ENCODE measurements at regions not wholly inside any gene's neighbourhood (a gene's known extent, or its start where the extent isn't known, plus 50 kb on each side); places are given as distances from the start of the nearest gene placed in this dataset.

DNA sequence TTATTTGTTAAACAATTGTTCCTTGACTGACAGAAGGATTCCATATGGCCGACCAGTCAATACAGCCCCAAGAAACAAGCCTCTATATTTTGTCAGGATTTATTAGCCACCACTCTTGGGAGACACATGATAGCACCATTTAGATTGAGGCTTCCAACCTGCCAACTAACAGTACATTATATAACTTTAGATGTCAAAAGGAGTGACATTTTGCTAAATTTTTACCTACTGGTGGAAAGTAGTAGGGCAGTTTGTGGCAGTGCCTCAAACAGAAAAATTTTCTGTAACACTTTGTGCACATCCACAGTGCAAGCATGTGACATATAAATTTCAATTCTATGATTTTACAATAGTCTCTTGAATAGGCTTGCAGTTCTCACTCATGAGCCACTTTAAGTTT, 464.0 kb downstream of the TRIB2 start:
- no peak for DNase-seq (ENCODE audit: low spot score)
- Histone ChIP-seq H3K4me3 (no peak overlapping the region), H3K27ac (no peak overlapping the region)
- TF ChIP-seq, protein P1, sequence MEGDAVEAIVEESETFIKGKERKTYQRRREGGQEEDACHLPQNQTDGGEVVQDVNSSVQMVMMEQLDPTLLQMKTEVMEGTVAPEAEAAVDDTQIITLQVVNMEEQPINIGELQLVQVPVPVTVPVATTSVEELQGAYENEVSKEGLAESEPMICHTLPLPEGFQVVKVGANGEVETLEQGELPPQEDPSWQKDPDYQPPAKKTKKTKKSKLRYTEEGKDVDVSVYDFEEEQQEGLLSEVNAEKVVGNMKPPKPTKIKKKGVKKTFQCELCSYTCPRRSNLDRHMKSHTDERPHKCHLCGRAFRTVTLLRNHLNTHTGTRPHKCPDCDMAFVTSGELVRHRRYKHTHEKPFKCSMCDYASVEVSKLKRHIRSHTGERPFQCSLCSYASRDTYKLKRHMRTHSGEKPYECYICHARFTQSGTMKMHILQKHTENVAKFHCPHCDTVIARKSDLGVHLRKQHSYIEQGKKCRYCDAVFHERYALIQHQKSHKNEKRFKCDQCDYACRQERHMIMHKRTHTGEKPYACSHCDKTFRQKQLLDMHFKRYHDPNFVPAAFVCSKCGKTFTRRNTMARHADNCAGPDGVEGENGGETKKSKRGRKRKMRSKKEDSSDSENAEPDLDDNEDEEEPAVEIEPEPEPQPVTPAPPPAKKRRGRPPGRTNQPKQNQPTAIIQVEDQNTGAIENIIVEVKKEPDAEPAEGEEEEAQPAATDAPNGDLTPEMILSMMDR (IDR thresholded peaks at IDR 0.05): no peak

DNA sequence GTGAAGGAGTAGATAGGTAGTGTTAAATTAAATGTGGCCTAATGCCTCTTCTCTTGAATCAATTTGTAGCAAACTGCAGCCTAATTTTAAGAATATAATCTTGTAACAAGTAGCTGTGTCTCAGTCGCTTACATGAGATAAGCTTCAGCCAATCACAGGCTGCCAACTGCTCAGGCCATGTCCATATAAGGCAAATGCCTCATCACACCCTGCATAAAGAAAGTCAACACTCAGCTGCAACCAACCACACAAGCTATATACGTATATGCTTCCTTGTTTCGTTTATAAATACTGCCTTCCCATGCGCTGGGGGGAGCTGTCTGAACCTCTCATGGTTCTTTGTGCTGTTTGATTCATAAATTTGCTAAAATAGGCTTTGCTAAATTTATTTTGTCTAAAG, 476.3 kb downstream of the TRIB2 start:
- TF ChIP-seq, protein P1 (IDR thresholded peaks at IDR 0.05): no peak
- no peak overlapping the region for H3K27ac ChIP-seq
- no peak for DNase-seq (ENCODE audit: low spot score)
- H3K4me3 ChIP-seq: no peak overlapping the region

DNA sequence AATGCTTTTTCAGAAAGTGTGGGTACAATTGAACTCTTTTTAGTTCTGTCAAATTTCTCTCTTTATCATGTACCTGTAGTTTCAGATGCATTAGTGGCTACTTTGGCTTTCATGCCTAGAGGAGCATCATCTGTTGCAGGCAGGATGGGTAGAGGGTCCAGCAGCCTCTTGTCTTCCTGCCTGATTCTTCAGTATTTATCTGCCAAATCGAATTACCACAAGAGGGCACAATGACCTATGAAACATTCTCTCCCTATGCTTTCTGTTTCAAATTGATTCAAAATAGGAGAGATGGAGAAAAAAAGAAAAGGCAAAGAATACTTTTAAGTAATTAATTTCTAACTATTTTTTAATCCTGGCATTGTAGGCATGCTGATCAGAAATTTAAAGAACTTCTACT, 477.2 kb downstream of the TRIB2 start:
- no peak for DNase-seq (ENCODE audit: low spot score)
- Histone ChIP-seq H3K27ac (no peak overlapping the region), H3K4me3 (no peak overlapping the region)
- TF ChIP-seq, protein P1 (IDR thresholded peaks at IDR 0.05): no peak

DNA sequence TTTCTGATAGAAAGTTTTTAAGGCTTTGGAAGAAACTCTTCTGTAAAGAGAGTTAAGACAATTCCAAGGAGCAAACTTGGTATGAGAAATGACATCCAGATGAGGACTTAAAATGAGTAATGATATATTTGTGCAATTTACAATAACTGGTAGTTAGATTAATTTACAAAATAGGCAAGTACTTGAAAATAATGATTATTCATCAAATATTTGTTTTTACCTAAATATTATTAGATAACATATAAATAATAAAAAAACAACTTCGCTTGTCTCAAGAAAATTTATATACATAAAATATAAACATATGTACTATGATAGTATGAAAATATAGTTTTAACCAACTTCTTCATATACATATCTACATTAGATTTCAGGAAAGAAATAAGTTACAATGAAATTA, 478.5 kb downstream of the TRIB2 start:
- Histone ChIP-seq H3K4me3 (no peak overlapping the region), H3K27ac (no peak overlapping the region)
- TF ChIP-seq, protein P1 (IDR thresholded peaks at IDR 0.05): no peak
- DNase-seq (ENCODE audit: low spot score): no peak

DNA sequence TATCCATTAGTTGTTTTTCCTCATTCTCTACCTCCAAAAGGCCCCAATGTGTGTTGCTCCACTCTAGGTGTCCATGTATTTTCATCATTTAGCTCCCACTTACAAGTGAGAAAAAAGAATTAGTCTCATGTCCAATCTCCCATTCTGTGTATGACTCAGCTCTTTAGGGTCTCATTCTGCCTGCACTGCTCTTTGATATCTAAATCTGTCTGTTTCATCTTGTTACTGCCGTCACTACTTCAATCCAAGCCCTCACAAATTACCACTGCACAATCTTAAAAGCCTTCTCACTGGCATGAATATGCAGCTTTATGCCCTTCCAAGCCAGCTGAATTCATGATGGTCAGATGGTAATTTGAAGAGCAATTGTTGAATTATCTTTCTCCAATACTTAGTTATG, 480.5 kb downstream of the TRIB2 start:
- TF ChIP-seq, protein P1 (IDR thresholded peaks at IDR 0.05): no peak
- no peak for DNase-seq (ENCODE audit: low spot score)
- Histone ChIP-seq H3K27ac (no peak overlapping the region), H3K4me3 (no peak overlapping the region)

DNA sequence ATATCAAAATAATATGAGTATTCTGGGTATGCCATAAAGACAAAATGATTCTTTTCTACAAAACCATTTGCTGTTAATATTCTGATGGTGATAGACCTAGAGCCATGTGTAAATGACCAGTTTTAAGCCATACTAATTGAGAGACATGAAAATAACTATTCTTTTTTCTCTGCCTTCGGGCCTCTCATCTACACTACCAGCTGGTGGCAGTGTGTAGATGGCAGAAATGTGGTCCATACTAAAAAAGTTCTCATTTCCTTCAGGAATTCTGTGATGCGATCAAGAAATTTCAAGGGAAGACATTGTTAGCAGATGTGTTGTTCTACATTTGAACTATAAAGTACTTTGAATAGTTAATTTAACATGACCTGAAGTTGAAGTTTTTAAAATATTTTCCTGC, 485.2 kb downstream of the TRIB2 start:
- no peak overlapping the region for H3K27ac ChIP-seq
- no peak for DNase-seq (ENCODE audit: low spot score)
- H3K4me3 ChIP-seq: no peak overlapping the region
- TF ChIP-seq, protein P1 (IDR thresholded peaks at IDR 0.05): no peak

DNA sequence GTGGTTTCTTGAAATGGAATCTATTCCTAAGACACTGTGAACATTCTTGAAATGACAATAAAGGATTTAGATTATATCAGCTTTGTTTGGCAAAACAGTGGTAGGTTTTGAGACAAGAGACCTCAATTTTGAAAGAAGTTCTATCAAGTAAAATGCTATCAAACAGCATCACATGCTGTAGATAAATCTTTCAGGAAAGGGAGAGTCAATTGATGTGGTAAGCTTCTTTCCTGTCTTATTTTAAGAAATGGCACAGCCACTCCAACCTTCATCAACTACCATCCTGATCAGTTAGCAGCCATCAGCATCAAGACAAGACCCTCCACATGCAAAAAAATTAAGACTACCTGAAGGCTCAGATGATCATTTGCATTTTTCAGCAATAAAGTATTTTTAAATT, 495.4 kb downstream of the TRIB2 start:
- no peak overlapping the region for H3K4me3 ChIP-seq
- H3K27ac ChIP-seq: no peak overlapping the region
- TF ChIP-seq, protein P1 (IDR thresholded peaks at IDR 0.05): no peak
- no peak for DNase-seq (ENCODE audit: low spot score)

Data from coronary artery (tissue), 2 donors.